ENCODE measurements at regions not wholly inside any gene's neighbourhood (a gene's known extent, or its start where the extent isn't known, plus 50 kb on each side); places are given as distances from the start of the nearest gene placed in this dataset.

GRCh38 chr2:121965661-121966060 lies 210.2 kb downstream of the TSN start:
- intact Hi-C loops (cut with DNase I), result no loop called here
- DNase-seq, result peak in 1 of 5 donors; percentile 8
- H3K27me3 ChIP-seq (ENCODE audit: control insufficient read depth, insufficient read depth, low read length), result no peaks in the 10 kb centered on the region
- no peak for TF ChIP-seq CTCF (IDR thresholded peaks at IDR 0.05; ENCODE audit: borderline replicate concordance, extremely low read depth, insufficient read depth)
- no peak overlapping the region for H3K4me3 ChIP-seq (ENCODE audit: low read length in 3 of 3)
- H3K9me3 ChIP-seq (ENCODE audit: control insufficient read depth in 2 of 3, insufficient read depth in 1 of 3, low read length in 3 of 3), result no peaks in the 10 kb centered on the region
- H3K4me1 ChIP-seq (ENCODE audit: control insufficient read depth in 2 of 3, insufficient read depth in 2 of 3, low read depth in 1 of 3, low read length in 3 of 3), result peaks cover 0 to 3% (median 0%) of the 10 kb centered on the region in 3 donors
- no peak for FAIRE-seq
- no peak overlapping the region for H3K27ac ChIP-seq (ENCODE audit: low read depth in 2 of 2, low read length in 2 of 2)
- no peaks in the 10 kb centered on the region for H3K36me3 ChIP-seq (ENCODE audit: control insufficient read depth in 2 of 3, insufficient read depth in 3 of 3, low read length in 3 of 3)
- H3K9ac ChIP-seq (ENCODE audit: low read length in 3 of 3), result no peak overlapping the region

- no peak overlapping the region for H3K27ac ChIP-seq (ENCODE audit: low read depth in 2 of 2, low read length in 2 of 2)
- H3K4me1 ChIP-seq (ENCODE audit: control insufficient read depth in 2 of 3, insufficient read depth in 2 of 3, low read depth in 1 of 3, low read length in 3 of 3), result peaks cover 0 to 3% (median 0%) of the 10 kb centered on the region in 3 donors
- no peaks in the 10 kb centered on the region for H3K9me3 ChIP-seq (ENCODE audit: control insufficient read depth in 2 of 3, insufficient read depth in 1 of 3, low read length in 3 of 3)
- H3K4me3 ChIP-seq (ENCODE audit: low read length in 3 of 3), result no peak overlapping the region
- TF ChIP-seq CTCF (IDR thresholded peaks at IDR 0.05; ENCODE audit: borderline replicate concordance, extremely low read depth, insufficient read depth), result no peak
- no peak for DNase-seq
- intact Hi-C loops (cut with DNase I), result no loop called here
- no peak overlapping the region for H3K9ac ChIP-seq (ENCODE audit: low read length in 3 of 3)
- H3K36me3 ChIP-seq (ENCODE audit: control insufficient read depth in 2 of 3, insufficient read depth in 3 of 3, low read length in 3 of 3), result no peaks in the 10 kb centered on the region
- FAIRE-seq, result no peak
- no peaks in the 10 kb centered on the region for H3K27me3 ChIP-seq (ENCODE audit: control insufficient read depth, insufficient read depth, low read length)
Measured at GRCh38 chr2:121966663-121967062, 211.2 kb downstream of the TSN start.

- Histone ChIP-seq H3K27me3 (ENCODE audit: control insufficient read depth, insufficient read depth, low read length) (no peaks in the 10 kb centered on the region), H3K36me3 (ENCODE audit: control insufficient read depth in 2 of 3, insufficient read depth in 3 of 3, low read length in 3 of 3) (no peaks in the 10 kb centered on the region), H3K9ac (ENCODE audit: low read length in 3 of 3) (no peak overlapping the region), H3K4me1 (ENCODE audit: control insufficient read depth in 2 of 3, insufficient read depth in 2 of 3, low read depth in 1 of 3, low read length in 3 of 3) (peaks cover 0 to 3% (median 0%) of the 10 kb centered on the region in 3 donors), H3K4me3 (ENCODE audit: low read length in 3 of 3) (no peak overlapping the region), H3K27ac (ENCODE audit: low read depth in 2 of 2, low read length in 2 of 2) (peak overlapping the region in 1 of 2 donors; percentile 66), H3K9me3 (ENCODE audit: control insufficient read depth in 2 of 3, insufficient read depth in 1 of 3, low read length in 3 of 3) (no peaks in the 10 kb centered on the region)
- no peak for TF ChIP-seq CTCF (IDR thresholded peaks at IDR 0.05; ENCODE audit: borderline replicate concordance, extremely low read depth, insufficient read depth)
- FAIRE-seq (no peak), DNase-seq (peak in 2 of 5 donors; percentile 11 to 36)
- intact Hi-C loops (cut with DNase I), result no loop called here
Measured at GRCh38 chr2:121969166-121969565, 213.7 kb downstream of the TSN start.
